Panc1 (cell line): ENCODE measurements at regions not wholly inside any gene's neighbourhood (a gene's known extent, or its start where the extent isn't known, plus 50 kb on each side); places are given as distances from the start of the nearest gene placed in this dataset.

Experiments used
- ATAC-seq: fragments of 200-7000 bp; cut with Tn5 transposase; 2 replicates; pipeline ENCODE4 v1.9.1; 2020; ENCODE audit warnings: mild to moderate bottlenecking, moderate library complexity
- BruUV-seq: library from RNA; stranded (reverse); fragments of 400-500 nt; replicated peaks from 2 replicates; lab custom pipeline; 2021; lab: Mats Ljungman, UMichigan
- CTCF ChIA-PET: fragments of 300-600 bp; sonication (Branson Sonifier 250); formaldehyde crosslinking; loops from one replicate; lab custom pipeline; 2022; ENCODE audit warnings: antibody characterized with exemption; lab: Charles Lee
- POLR2A ChIA-PET: fragments of 300-600 bp; sonication (Branson Sonifier 250); formaldehyde crosslinking; loops from one replicate; lab custom pipeline; 2022; ENCODE audit warnings: antibody characterized with exemption; lab: Charles Lee
- DNase-seq: peaks from one replicate; pipeline ENCODE4 v3.0.0-alpha.2; 2010; ENCODE audit warnings: low read depth, low spot score
- H3K27ac ChIP-seq: 2 replicates; pipeline ENCODE4 v1.5.1; 2011; ENCODE audit warnings: mild to moderate bottlenecking, low read length, inconsistent platforms
- H3K27me3 ChIP-seq: fragments of 200-500 bp; sonication (Bioruptor generic); 2 replicates; pipeline ENCODE4 v1.6.0; 2014; ENCODE audit warnings: low read length, inconsistent platforms; ENCODE audit not compliant: control insufficient read depth, insufficient read depth
- H3K36me3 ChIP-seq: fragments of 200-500 bp; sonication (Bioruptor generic); 2 replicates; pipeline ENCODE4 v1.5.1; 2014; ENCODE audit warnings: inconsistent platforms, mild to moderate bottlenecking, low read length, moderate library complexity; ENCODE audit not compliant: control insufficient read depth, insufficient read depth
- H3K4me1 ChIP-seq: 2 replicates; pipeline ENCODE4 v1.5.1; 2011; ENCODE audit warnings: inconsistent platforms, mild to moderate bottlenecking, low read length, moderate library complexity; ENCODE audit not compliant: control insufficient read depth, insufficient read depth
- H3K4me3 ChIP-seq, 2 experiments: 2 replicates each; pipeline ENCODE4 v1.5.1; 2011 to 2012; ENCODE audit warnings: low read depth in 2 of 2, low read length in 2 of 2, mild to moderate bottlenecking in 2 of 2, inconsistent platforms in 1 of 2, moderate library complexity in 1 of 2
- H3K9me3 ChIP-seq: fragments of 200-500 bp; sonication (Bioruptor generic); 2 replicates; pipeline ENCODE4 v1.5.1; 2014; ENCODE audit warnings: low read depth, mild to moderate bottlenecking, inconsistent platforms, low read length, moderate library complexity; ENCODE audit not compliant: control insufficient read depth, insufficient read depth
- POLR2AphosphoS5 ChIP-seq: IDR thresholded peaks from 2 replicates; pipeline ENCODE4 v1.6.1; 2012; ENCODE audit warnings: mild to moderate bottlenecking, low read depth, low read length, moderate library complexity
- SIN3A ChIP-seq: IDR thresholded peaks from 2 replicates; pipeline ENCODE4 v1.6.1; 2012; ENCODE audit warnings: low read depth, mild to moderate bottlenecking, low read length, moderate library complexity, borderline replicate concordance; ENCODE audit not compliant: insufficient read depth
- TCF7L2 ChIP-seq: IDR thresholded peaks from 2 replicates; pipeline ENCODE4 v1.6.1; 2011; ENCODE audit warnings: mild to moderate bottlenecking, low read depth, low read length, inconsistent platforms
- in situ Hi-C: cut with HindIII; loops from 2 replicates; pipeline ENCODE4 v1.10.0; 2016; ENCODE audit warnings: low sequenced_read_pairs, low pct_unique_long_range_greater_than_20kb
- intact Hi-C: fragments of 100-400 bp; cut with micrococcal nuclease; formaldehyde crosslinking; loops from one replicate; pipeline ENCODE4 v1.10.0; 2022; ENCODE audit not compliant: unreplicated experiment
- TF ChIP-seq, protein P1 (sequence below), 2 experiments: IDR thresholded peaks; 2 replicates each; pipeline ENCODE4 v1.6.1; 2011 to 2012; ENCODE audit warnings: low read depth in 2 of 2, control low read depth in 1 of 2, low read length in 1 of 2, mild to moderate bottlenecking in 1 of 2, moderate library complexity in 1 of 2; ENCODE audit not compliant: insufficient read depth in 1 of 2
- TF ChIP-seq, protein P2 (sequence below): fragments of 450-650 bp; IDR thresholded peaks from 2 replicates; pipeline ENCODE4 v1.5.1; 2017; ENCODE audit warnings: mild to moderate bottlenecking

DNA sequence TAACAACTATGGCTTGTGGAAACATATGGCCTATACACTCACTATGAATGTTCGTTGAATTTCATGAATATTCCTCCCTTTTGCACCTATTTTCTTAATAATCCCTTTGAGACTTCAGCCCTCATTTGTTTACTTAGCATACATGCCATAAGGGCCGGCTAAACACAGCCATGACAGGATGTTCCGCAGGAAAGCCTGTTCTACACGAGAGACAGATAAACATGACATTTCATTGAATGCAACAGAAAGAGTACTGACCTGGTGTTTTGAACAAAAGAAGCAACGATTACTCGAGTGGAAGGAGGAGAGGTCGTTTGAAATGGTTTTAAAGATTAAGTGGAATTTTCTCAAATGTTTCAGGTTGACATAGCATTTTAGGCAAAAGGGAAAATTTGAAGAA lies 459.5 kb upstream of the CXADR start:
- in situ Hi-C loops = no loop called here
- ChIA-PET POLR2A (no interaction called here), CTCF (no interaction called here)

GRCh38 chr21:17059936-17060335 lies 452.9 kb upstream of the CXADR start:
- no peaks in the 10 kb centered on the region for H3K27me3 ChIP-seq
- no peaks in the 10 kb centered on the region for H3K9me3 ChIP-seq
- no peak overlapping the region for H3K4me3 ChIP-seq
- BruUV-seq = no TSS peak
- H3K27ac ChIP-seq = no peak overlapping the region
- H3K4me1 ChIP-seq = no peaks in the 10 kb centered on the region
- CTCF ChIA-PET = no interaction called here
- POLR2A ChIA-PET = no interaction called here
- ATAC-seq = no peak
- DNase-seq = no peak
- H3K36me3 ChIP-seq = no peaks in the 10 kb centered on the region
- intact Hi-C loops = no loop called here
- TF ChIP-seq, protein P1, sequence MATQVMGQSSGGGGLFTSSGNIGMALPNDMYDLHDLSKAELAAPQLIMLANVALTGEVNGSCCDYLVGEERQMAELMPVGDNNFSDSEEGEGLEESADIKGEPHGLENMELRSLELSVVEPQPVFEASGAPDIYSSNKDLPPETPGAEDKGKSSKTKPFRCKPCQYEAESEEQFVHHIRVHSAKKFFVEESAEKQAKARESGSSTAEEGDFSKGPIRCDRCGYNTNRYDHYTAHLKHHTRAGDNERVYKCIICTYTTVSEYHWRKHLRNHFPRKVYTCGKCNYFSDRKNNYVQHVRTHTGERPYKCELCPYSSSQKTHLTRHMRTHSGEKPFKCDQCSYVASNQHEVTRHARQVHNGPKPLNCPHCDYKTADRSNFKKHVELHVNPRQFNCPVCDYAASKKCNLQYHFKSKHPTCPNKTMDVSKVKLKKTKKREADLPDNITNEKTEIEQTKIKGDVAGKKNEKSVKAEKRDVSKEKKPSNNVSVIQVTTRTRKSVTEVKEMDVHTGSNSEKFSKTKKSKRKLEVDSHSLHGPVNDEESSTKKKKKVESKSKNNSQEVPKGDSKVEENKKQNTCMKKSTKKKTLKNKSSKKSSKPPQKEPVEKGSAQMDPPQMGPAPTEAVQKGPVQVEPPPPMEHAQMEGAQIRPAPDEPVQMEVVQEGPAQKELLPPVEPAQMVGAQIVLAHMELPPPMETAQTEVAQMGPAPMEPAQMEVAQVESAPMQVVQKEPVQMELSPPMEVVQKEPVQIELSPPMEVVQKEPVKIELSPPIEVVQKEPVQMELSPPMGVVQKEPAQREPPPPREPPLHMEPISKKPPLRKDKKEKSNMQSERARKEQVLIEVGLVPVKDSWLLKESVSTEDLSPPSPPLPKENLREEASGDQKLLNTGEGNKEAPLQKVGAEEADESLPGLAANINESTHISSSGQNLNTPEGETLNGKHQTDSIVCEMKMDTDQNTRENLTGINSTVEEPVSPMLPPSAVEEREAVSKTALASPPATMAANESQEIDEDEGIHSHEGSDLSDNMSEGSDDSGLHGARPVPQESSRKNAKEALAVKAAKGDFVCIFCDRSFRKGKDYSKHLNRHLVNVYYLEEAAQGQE (IDR thresholded peaks at IDR 0.05; ENCODE audit: insufficient read depth in 1 of 2, low read depth in 2 of 2, low read length in 1 of 2) = no peak
- TF ChIP-seq TCF7L2 = no peak
- TF ChIP-seq SIN3A = no peak
- TF ChIP-seq POLR2AphosphoS5 = no peak
- TF ChIP-seq, protein P2, sequence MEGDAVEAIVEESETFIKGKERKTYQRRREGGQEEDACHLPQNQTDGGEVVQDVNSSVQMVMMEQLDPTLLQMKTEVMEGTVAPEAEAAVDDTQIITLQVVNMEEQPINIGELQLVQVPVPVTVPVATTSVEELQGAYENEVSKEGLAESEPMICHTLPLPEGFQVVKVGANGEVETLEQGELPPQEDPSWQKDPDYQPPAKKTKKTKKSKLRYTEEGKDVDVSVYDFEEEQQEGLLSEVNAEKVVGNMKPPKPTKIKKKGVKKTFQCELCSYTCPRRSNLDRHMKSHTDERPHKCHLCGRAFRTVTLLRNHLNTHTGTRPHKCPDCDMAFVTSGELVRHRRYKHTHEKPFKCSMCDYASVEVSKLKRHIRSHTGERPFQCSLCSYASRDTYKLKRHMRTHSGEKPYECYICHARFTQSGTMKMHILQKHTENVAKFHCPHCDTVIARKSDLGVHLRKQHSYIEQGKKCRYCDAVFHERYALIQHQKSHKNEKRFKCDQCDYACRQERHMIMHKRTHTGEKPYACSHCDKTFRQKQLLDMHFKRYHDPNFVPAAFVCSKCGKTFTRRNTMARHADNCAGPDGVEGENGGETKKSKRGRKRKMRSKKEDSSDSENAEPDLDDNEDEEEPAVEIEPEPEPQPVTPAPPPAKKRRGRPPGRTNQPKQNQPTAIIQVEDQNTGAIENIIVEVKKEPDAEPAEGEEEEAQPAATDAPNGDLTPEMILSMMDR = no peak
- in situ Hi-C loops = no loop called here

More for the DNA sequence above, 459.5 kb upstream of the CXADR start:
- Histone ChIP-seq H3K9me3 (no peaks in the 10 kb centered on the region), H3K36me3 (no peaks in the 10 kb centered on the region), H3K4me1 (no peaks in the 10 kb centered on the region), H3K27me3 (no peaks in the 10 kb centered on the region), H3K4me3 (no peak overlapping the region), H3K27ac (no peak overlapping the region)
- DNase-seq (no peak), ATAC-seq (no peak)
- intact Hi-C loops = no loop called here
- TF ChIP-seq POLR2AphosphoS5 (no peak), TCF7L2 (no peak), SIN3A (no peak)
- TF ChIP-seq, protein P1 (IDR thresholded peaks at IDR 0.05; ENCODE audit: insufficient read depth in 1 of 2, low read depth in 2 of 2, low read length in 1 of 2) = no peak
- TF ChIP-seq, protein P2 = no peak
- no TSS peak for BruUV-seq
